ENCODE measurements at regions not wholly inside any gene's neighbourhood (a gene's known extent, or its start where the extent isn't known, plus 50 kb on each side); places are given as distances from the start of the nearest gene placed in this dataset.

DNA sequence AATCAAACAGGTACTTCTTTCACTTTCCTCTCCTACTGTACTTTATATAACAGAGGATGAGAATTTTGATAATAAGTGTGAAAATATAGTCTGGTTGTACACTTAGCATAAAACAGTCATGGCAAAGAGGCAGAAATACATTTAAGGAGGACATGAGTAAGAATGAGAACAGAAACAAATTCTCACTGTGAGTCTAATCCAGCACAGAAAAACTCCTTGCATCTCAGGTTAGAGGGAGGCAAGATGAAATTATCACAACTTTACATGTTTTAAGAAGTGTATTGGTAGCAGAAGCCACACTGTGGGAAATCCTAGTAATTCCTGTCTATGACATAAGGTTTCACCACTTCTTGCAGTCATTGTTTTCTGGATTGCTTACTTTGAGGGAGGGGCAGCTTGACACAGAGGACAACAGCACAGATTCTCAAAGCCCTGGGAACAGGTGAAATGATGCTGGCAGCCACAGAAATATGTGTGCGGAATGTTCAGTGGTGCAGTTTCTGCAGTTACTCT, 733.6 kb upstream of the GBE1 start:
- TF ChIP-seq POLR2AphosphoS5 (IDR thresholded peaks at IDR 0.05; ENCODE audit: low read depth, low read length) (no peak), SPI1 (IDR thresholded peaks at IDR 0.05; ENCODE audit: low read depth, low read length) (no peak)

Measured in GM12891 (cell line).